ENCODE measurements at regions not wholly inside any gene's neighbourhood (a gene's known extent, or its start where the extent isn't known, plus 50 kb on each side); places are given as distances from the start of the nearest gene placed in this dataset.

DNA sequence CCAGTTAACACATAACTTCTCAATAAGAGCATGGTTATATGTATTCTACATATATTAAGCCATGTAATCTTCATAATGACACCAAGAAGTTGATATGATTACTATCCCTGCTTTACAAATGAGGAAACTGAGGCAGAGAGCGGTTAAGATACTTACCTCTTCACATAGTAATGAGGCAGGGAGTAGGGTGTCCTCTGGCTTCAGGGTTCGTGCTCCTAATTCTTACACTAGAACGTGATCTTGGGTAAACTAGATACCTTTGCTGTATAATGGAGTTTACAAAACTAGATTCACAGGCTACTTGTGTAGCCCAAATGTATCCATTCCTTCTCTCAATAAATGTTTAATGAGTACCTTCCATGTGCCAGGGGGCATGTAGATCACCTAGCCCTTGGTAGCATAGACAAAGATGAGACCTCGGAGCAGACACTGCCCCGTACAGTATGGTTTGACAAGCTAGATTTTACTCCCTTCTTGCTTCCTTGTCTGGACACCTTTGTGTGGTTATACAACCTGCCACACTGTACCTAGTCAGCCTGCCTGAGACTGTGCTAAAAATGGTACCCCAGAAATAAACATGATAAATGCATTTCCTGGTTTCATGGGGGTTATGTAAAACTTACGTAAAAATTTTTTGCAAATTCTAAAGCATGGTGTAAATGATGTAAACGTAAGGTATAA lies 991.8 kb downstream of the VRK1 start:
- no peaks in the 10 kb centered on the region for H3K4me1 ChIP-seq
- no peak overlapping the region for H3K27ac ChIP-seq
- no peaks in the 10 kb centered on the region for H3K36me3 ChIP-seq (ENCODE audit: insufficient read depth in 1 of 2, low read depth in 1 of 2)
- H3K9me3 ChIP-seq = no peaks in the 10 kb centered on the region
- TF ChIP-seq, protein P1, sequence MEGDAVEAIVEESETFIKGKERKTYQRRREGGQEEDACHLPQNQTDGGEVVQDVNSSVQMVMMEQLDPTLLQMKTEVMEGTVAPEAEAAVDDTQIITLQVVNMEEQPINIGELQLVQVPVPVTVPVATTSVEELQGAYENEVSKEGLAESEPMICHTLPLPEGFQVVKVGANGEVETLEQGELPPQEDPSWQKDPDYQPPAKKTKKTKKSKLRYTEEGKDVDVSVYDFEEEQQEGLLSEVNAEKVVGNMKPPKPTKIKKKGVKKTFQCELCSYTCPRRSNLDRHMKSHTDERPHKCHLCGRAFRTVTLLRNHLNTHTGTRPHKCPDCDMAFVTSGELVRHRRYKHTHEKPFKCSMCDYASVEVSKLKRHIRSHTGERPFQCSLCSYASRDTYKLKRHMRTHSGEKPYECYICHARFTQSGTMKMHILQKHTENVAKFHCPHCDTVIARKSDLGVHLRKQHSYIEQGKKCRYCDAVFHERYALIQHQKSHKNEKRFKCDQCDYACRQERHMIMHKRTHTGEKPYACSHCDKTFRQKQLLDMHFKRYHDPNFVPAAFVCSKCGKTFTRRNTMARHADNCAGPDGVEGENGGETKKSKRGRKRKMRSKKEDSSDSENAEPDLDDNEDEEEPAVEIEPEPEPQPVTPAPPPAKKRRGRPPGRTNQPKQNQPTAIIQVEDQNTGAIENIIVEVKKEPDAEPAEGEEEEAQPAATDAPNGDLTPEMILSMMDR (IDR thresholded peaks at IDR 0.05) = no peak
- intact Hi-C loops (cut with DNase I) = no loop called here
- no peaks in the 10 kb centered on the region for H3K27me3 ChIP-seq (ENCODE audit: insufficient read depth in 3 of 3, low read length in 2 of 3)
- ATAC-seq (no peak), DNase-seq (no peak)
- H3K4me3 ChIP-seq = no peak overlapping the region
- WGBS, 3 donors = 88 to 91% (median 89%) methylated on average over 7 of the region's 7 CpGs

DNA sequence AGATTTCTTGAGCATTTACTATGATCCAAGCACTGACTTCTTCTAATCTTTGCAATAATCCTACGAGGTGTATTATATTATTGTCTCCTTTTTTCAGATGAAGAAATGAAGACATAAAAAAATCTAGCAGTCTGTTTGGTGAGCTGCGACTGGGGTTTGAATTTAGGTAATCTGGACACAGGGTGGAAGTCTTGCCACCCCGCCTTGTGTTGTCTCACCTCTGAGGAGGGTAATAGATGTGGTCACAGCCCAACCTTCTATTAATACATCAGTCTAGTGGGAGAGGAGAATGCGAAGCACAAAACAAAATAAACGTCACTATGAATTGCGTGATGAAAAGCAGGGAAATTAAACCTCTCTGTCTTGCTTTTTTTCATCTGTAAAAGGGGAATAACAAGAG lies 993.9 kb downstream of the VRK1 start:
- Histone ChIP-seq H3K4me3 (no peak overlapping the region), H3K27ac (no peak overlapping the region), H3K9me3 (no peaks in the 10 kb centered on the region), H3K4me1 (no peaks in the 10 kb centered on the region), H3K27me3 (ENCODE audit: insufficient read depth in 3 of 3, low read length in 2 of 3) (no peaks in the 10 kb centered on the region), H3K36me3 (ENCODE audit: insufficient read depth in 1 of 2, low read depth in 1 of 2) (no peaks in the 10 kb centered on the region)
- 80 to 82% (median 80%) methylated on average over 6 of the region's 6 CpGs for WGBS, 3 donors
- intact Hi-C loops (cut with DNase I) = no loop called here
- no peak for ATAC-seq
- TF ChIP-seq, protein P1 (IDR thresholded peaks at IDR 0.05) = no peak
- DNase-seq = no peak

DNA sequence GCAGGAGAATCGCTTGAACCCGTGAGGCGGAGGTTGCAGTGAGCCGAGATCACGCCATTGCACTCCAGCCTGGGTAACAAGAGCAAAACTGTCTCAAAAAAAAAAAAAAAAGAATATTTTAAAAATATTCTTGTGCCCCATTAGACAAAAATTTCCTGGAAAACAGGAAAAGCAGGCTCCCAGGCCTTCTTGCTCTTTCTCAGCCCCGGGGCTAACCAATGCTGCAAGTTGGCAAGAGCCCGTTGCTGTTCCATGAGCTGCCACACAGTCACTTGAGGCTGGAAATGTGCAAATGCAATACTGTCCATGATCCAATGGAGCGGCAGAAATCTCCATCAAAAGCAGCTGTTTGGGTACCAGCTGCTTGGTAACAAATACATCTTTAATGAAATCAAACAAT lies 994.7 kb downstream of the VRK1 start:
- Histone ChIP-seq H3K36me3 (ENCODE audit: insufficient read depth in 1 of 2, low read depth in 1 of 2) (no peaks in the 10 kb centered on the region), H3K27ac (no peak overlapping the region), H3K4me1 (no peaks in the 10 kb centered on the region), H3K4me3 (no peak overlapping the region), H3K27me3 (ENCODE audit: insufficient read depth in 3 of 3, low read length in 2 of 3) (no peaks in the 10 kb centered on the region), H3K9me3 (no peaks in the 10 kb centered on the region)
- TF ChIP-seq, protein P1 (IDR thresholded peaks at IDR 0.05) = no peak
- intact Hi-C loops (cut with DNase I) = no loop called here
- DNase-seq = no peak
- WGBS, 3 donors = 74 to 86% (median 80%) methylated on average over 7 to 8 of the region's 8 CpGs
- no peak for ATAC-seq

DNA sequence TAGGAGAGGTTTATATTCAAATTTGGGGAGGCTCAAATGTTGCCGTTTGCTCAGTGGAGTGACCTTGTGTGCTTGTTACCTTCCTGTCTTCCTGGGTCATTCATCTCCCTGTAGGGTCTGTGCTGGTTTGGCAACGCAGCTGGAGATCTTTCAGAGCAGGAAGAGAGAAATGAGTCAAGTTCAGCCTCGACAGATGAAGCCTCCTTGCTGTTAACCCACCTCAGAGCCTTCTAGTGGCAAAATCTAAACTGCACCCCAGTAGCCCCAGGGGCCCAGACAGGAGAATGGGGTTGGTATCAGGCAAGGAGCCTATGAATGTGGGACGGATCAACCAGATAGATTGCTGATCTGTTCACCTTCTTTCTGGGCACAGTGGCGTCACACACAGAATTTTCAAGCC lies 999.3 kb downstream of the VRK1 start:
- 71 to 75% (median 72%) methylated on average over 5 of the region's 5 CpGs for WGBS, 3 donors
- Histone ChIP-seq H3K27me3 (ENCODE audit: insufficient read depth in 3 of 3, low read length in 2 of 3) (no peaks in the 10 kb centered on the region), H3K4me3 (no peak overlapping the region), H3K27ac (no peak overlapping the region), H3K4me1 (no peaks in the 10 kb centered on the region), H3K9me3 (no peaks in the 10 kb centered on the region), H3K36me3 (ENCODE audit: insufficient read depth in 1 of 2, low read depth in 1 of 2) (no peaks in the 10 kb centered on the region)
- no peak for DNase-seq
- TF ChIP-seq, protein P1 (IDR thresholded peaks at IDR 0.05) = no peak
- no peak for ATAC-seq
- intact Hi-C loops (cut with DNase I) = no loop called here

DNA sequence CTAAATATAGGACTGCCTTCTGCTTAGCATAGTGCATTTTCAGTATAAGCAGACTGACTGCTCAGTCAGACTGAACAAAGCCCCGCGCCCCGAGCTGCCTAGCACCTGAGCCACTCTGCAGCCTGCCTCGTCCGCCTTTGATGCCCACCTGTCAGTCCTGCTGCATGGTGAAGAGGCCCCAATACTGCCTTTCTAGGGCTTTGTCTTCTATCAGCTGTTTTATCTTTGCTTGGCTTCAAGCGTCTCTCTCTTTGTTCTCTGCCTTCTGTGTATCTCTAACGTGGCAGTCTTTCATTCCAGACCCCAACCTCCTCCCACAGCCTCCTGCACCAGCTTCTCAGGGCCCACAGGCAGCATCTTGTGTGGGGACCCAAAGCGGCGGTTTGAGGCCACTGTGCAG lies 1001.0 kb downstream of the VRK1 start:
- no peaks in the 10 kb centered on the region for H3K9me3 ChIP-seq
- no peaks in the 10 kb centered on the region for H3K27me3 ChIP-seq (ENCODE audit: insufficient read depth in 3 of 3, low read length in 2 of 3)
- H3K4me1 ChIP-seq = no peaks in the 10 kb centered on the region
- TF ChIP-seq, protein P1 (IDR thresholded peaks at IDR 0.05) = no peak
- intact Hi-C loops (cut with DNase I) = no loop called here
- 80 to 83% (median 82%) methylated on average over 9 of the region's 9 CpGs for WGBS, 3 donors
- H3K27ac ChIP-seq = no peak overlapping the region
- H3K4me3 ChIP-seq = no peak overlapping the region
- DNase-seq = no peak
- ATAC-seq = no peak
- H3K36me3 ChIP-seq (ENCODE audit: insufficient read depth in 1 of 2, low read depth in 1 of 2) = no peaks in the 10 kb centered on the region

All from psoas muscle (tissue), 7 donors.